K562 (cell line): ENCODE measurements at regions not wholly inside any gene's neighbourhood (a gene's known extent, or its start where the extent isn't known, plus 50 kb on each side); places are given as distances from the start of the nearest gene placed in this dataset.
A peak's percentile ranks its signal among the peaks of the same experiment; 100 is the strongest.
"Not testable (repeated sequence)": the region's sequence is repeated elsewhere in the genome, so short reads cannot be mapped to it uniquely, and the experiment has no call there.

ENCODE experiments used
- ATAC-seq: fragments of 200-7000 bp; cut with Tn5 transposase; 3 replicates; pipeline ENCODE4 v1.9.1; 2020; ENCODE audit warnings: moderate library complexity
- BruUV-seq: library from RNA; stranded (reverse); fragments of 400-500 nt; replicated peaks from 2 replicates; lab custom pipeline; 2021; lab: Mats Ljungman, UMichigan
- CTCF ChIA-PET: fragments of 300-600 bp; formaldehyde crosslinking; extraction: SDS; loops from one replicate; lab custom pipeline; 2021; ENCODE audit warnings: low intra/inter-chr PET ratio; lab: Yijun Ruan, JAX
- POLR2A ChIA-PET: fragments of 300-600, 350-650 bp; sonication (Branson Sonifier 250); formaldehyde crosslinking; extraction: SDS; loops from one replicate; lab custom pipeline; 2021; ENCODE audit warnings: antibody characterized with exemption, inconsistent platforms; lab: Yijun Ruan, JAX
- DNase-seq, 4 experiments: peaks; one replicate each; pipeline versions ENCODE4 v3.0.0 to v3.0.0-alpha.2; 2011 to 2018; ENCODE audit warnings: low spot score in 3 of 4, mixed read lengths in 3 of 4; ENCODE audit errors: extremely low read depth in 1 of 4
- FAIRE-seq: peaks from 2 replicates; lab custom pipeline; 2011; peaks lifted over from hg19 to GRCh38; lab: Jason Lieb, UNC
- H2AFZ ChIP-seq: 2 replicates; pipeline ENCODE4 v1.6.0; 2011; ENCODE audit warnings: low read depth, low read length, control low read depth, inconsistent platforms
- H3K27ac ChIP-seq: fragments of 200-600 bp; 3 replicates; pipeline ENCODE4 v1.8.0; 2011; ENCODE audit warnings: low read depth, mild to moderate bottlenecking, control low read depth, inconsistent platforms, low read length, moderate library complexity, mixed read lengths; ENCODE audit errors: extremely low read depth
- H3K27me3 ChIP-seq, 2 experiments: fragments of 300-600 bp in 1 of 2; 2 replicates in 1 of 2; 3 replicates in 1 of 2; pipeline versions ENCODE4 v1.6.0 to v1.8.0; 2011; ENCODE audit warnings: inconsistent platforms in 2 of 2, low read length in 2 of 2, mild to moderate bottlenecking in 1 of 2, mixed read lengths in 1 of 2, moderate library complexity in 1 of 2; ENCODE audit not compliant: control insufficient read depth in 2 of 2, insufficient read depth in 2 of 2
- H3K36me3 ChIP-seq: fragments of 300-600 bp; 3 replicates; pipeline ENCODE4 v1.8.0; 2011; ENCODE audit warnings: mild to moderate bottlenecking, low read length, inconsistent platforms; ENCODE audit not compliant: control insufficient read depth, insufficient read depth
- H3K4me1 ChIP-seq, 2 experiments: fragments of 200-600 bp in 1 of 2; replicated peaks in 1 of 2; 2 replicates in 1 of 2; 3 replicates in 1 of 2; pipeline versions ENCODE4 v1.5.1 to v1.8.0; 2011; ENCODE audit warnings: inconsistent platforms in 2 of 2, low read length in 2 of 2, mild to moderate bottlenecking in 1 of 2, mixed read lengths in 1 of 2, moderate library complexity in 1 of 2; ENCODE audit not compliant: control insufficient read depth in 2 of 2, insufficient read depth in 2 of 2
- H3K4me2 ChIP-seq: 2 replicates; pipeline ENCODE4 v1.6.1; 2011; ENCODE audit warnings: low read length, control low read depth, inconsistent platforms, mixed read lengths; ENCODE audit not compliant: insufficient read depth
- H3K4me3 ChIP-seq: fragments of 200-600 bp; sonication (generic), shearing (Covaris generic); 2 replicates; pipeline ENCODE4 v1.5.1; 2016; ENCODE audit warnings: control low read depth, inconsistent platforms
- H3K79me2 ChIP-seq: fragments of 200-600 bp; 3 replicates; pipeline ENCODE4 v1.8.0; 2011; ENCODE audit warnings: low read length, inconsistent platforms; ENCODE audit not compliant: control insufficient read depth, insufficient read depth
- H3K9ac ChIP-seq, 2 experiments: 2 replicates each; pipeline versions ENCODE4 v1.6.0 to v1.6.1; 2011; ENCODE audit warnings: low read depth in 2 of 2, low read length in 2 of 2, control low read depth in 1 of 2, inconsistent platforms in 1 of 2, mild to moderate bottlenecking in 1 of 2, mixed read lengths in 1 of 2; ENCODE audit not compliant: insufficient read depth in 1 of 2
- H3K9me1 ChIP-seq: one replicate; pipeline ENCODE4 v1.6.0; 2011; ENCODE audit warnings: inconsistent platforms, mild to moderate bottlenecking, low read length, moderate library complexity; ENCODE audit not compliant: control insufficient read depth, insufficient read depth
- H3K9me3 ChIP-seq: replicated peaks from 2 replicates; pipeline ENCODE4 v1.5.1; 2011; ENCODE audit warnings: low read depth, low read length, inconsistent platforms; ENCODE audit not compliant: control insufficient read depth, insufficient read depth
- H4K20me1 ChIP-seq: replicated peaks from 2 replicates; pipeline ENCODE4 v1.6.1; 2011; ENCODE audit warnings: low read length, inconsistent platforms, mixed read lengths; ENCODE audit not compliant: control insufficient read depth, insufficient read depth
- THRAP3 ChIP-seq: fragments of 450-650 bp; IDR thresholded peaks from 2 replicates; pipeline ENCODE4 v1.6.1; 2016; ENCODE audit warnings: mild to moderate bottlenecking, inconsistent platforms, borderline replicate concordance
- YY1 ChIP-seq, 3 experiments: IDR thresholded peaks; 2 replicates each; pipeline ENCODE4 v1.6.1; 2011; ENCODE audit warnings: low read length in 2 of 3, mild to moderate bottlenecking in 2 of 3, moderate library complexity in 2 of 3, borderline replicate concordance in 1 of 3, control low read depth in 1 of 3, low read depth in 1 of 3; ENCODE audit not compliant: insufficient read depth in 3 of 3, insufficient replicate concordance in 2 of 3, control insufficient read depth in 1 of 3, insufficient read length in 1 of 3; ENCODE audit errors: extremely low read depth in 1 of 3
- ZFX ChIP-seq: sonication (generic); formaldehyde crosslinking; IDR thresholded peaks from 2 replicates; pipeline ENCODE4 v1.8.0; 2022; ENCODE audit warnings: mild to moderate bottlenecking, missing genetic modification reagents, moderate library complexity
- ZNF277 ChIP-seq: fragments of 250-450 bp; sonication (Bioruptor Pico); IDR thresholded peaks from 2 replicates; pipeline ENCODE4 v1.8.0; 2022; ENCODE audit warnings: inconsistent platforms, mild to moderate bottlenecking, moderate library complexity, borderline replicate concordance
- WGBS: fragments of 100-300 bp; shearing (Covaris generic); methylation state at CpG from one replicate; pipeline ENCODE4 v1.1.6; 2016; ENCODE audit warnings: low coverage, mixed read lengths; ENCODE audit not compliant: insufficient coverage; ENCODE audit errors: missing lambda C conversion rate; 5-methylcytosine and 5-hydroxymethylcytosine counted together
- in situ Hi-C: fragments of 300-500 bp; cut with MboI; formaldehyde crosslinking; loops from 4 replicates; pipeline ENCODE4 v1.15.0; 2018; ENCODE audit warnings: inconsistent platforms, mixed read lengths
- intact Hi-C: fragments of 100-400 bp; cut with micrococcal nuclease; formaldehyde crosslinking; loops from 2 replicates; pipeline ENCODE4 v1.14.2; 2022

DNA sequence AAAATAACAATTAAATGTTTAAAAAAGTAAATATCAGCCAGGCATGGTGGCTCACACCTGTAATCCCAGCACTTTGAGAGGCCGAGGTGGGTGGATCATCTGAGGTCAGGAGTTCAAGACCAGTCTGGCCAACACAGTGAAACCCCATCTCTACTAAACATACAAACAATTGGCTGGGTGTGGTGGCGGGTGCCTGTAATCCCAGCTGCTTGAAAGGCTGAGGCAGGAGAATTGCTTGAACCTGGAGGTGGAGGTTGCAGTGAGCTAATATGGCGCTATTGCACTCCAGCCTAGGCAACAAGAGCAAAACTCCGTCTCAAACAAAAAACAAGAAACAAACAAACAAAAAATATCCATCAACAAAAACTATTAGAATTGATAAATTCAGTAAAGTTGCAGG, 77.5 kb downstream of the SNX5 start:
- DNase-seq, H3K79me2 ChIP-seq, H3K9me1 ChIP-seq, H4K20me1 ChIP-seq, H3K4me3 ChIP-seq, POLR2A ChIA-PET, ATAC-seq, BruUV-seq, H3K4me2 ChIP-seq, H3K9me3 ChIP-seq, CTCF ChIA-PET, H2AFZ ChIP-seq, H3K27ac ChIP-seq, H3K9ac ChIP-seq, FAIRE-seq, in situ Hi-C loops, H3K36me3 ChIP-seq: not testable (repeated sequence)
- H3K27me3 ChIP-seq = peaks cover 0 to 12% of the 10 kb centered on the region in 2 experiments; a peak in 1 of 5 replicates
- WGBS = 3% methylated on average over 4 of the region's 4 CpGs
- intact Hi-C loops = loop anchor here (10.0 kb wide), 3 partner anchors 104 to 356 kb away; partner anchors contain the start of genes BFSP1 and RRBP1
- peaks cover 9 to 13% of the 10 kb centered on the region in 2 experiments for H3K4me1 ChIP-seq

GRCh38 chr20:17890330-17890729, 78.3 kb downstream of the SNX5 start:
- Histone ChIP-seq H4K20me1 (no peaks in the 10 kb centered on the region), H3K4me2 (no peak overlapping the region), H2AFZ (no peak overlapping the region), H3K4me3 (no peak overlapping the region), H3K27me3 (peaks cover 0 to 12% of the 10 kb centered on the region in 2 experiments; a peak in 1 of 5 replicates), H3K9me1 (no peaks in the 10 kb centered on the region), H3K79me2 (no peaks in the 10 kb centered on the region), H3K4me1 (peaks cover 5% of the 10 kb centered on the region in 2 experiments; a peak in 3 of 5 replicates), H3K9me3 (no peaks in the 10 kb centered on the region), H3K9ac (no peak overlapping the region), H3K36me3 (no peaks in the 10 kb centered on the region), H3K27ac (no peak overlapping the region)
- ChIA-PET POLR2A (no interaction called here), CTCF (no interaction called here)
- no peak for DNase-seq
- no TSS peak for BruUV-seq
- in situ Hi-C loops (no loop called here), intact Hi-C loops (loop anchor here (10.0 kb wide), 3 partner anchors 104 to 356 kb away; partner anchors contain the start of genes BFSP1 and RRBP1)
- FAIRE-seq = no peak
- no peak for TF ChIP-seq THRAP3
- TF ChIP-seq ZFX (CRISPR knock-in tag) = no peak
- peak in 1 of 3 experiments; percentile 49 for TF ChIP-seq YY1 (IDR thresholded peaks at IDR 0.05; ENCODE audit: borderline replicate concordance in 1 of 3, control insufficient read depth in 1 of 3, extremely low read depth in 1 of 3, insufficient read depth in 3 of 3, insufficient read length in 1 of 3, insufficient replicate concordance in 2 of 3, low read depth in 1 of 3, low read length in 2 of 3)
- TF ChIP-seq ZNF277 (CRISPR knock-in tag) = no peak
- ATAC-seq = no peak
- WGBS = 0% methylated on average over 3 of the region's 3 CpGs
